ENCODE measurements at regions not wholly inside any gene's neighbourhood (a gene's known extent, or its start where the extent isn't known, plus 50 kb on each side); places are given as distances from the start of the nearest gene placed in this dataset.

- intact Hi-C loops (cut with DNase I; ENCODE audit: low total_unique reads) = no loop called here
- WGBS, 2 donors = 73 to 78% methylated on average over 6 of the region's 6 CpGs
- H3K36me3 ChIP-seq (ENCODE audit: low read depth, missing control alignments) = no peaks in the 10 kb centered on the region
These were observed 226.3 kb upstream of the GULP1 start for GRCh38 chr2:188065386-188065785.

GRCh38 chr2:188068093-188068492, 223.6 kb upstream of the GULP1 start:
- no peaks in the 10 kb centered on the region for H3K4me1 ChIP-seq
- WGBS, 2 donors = 76 to 78% methylated on average over 5 of the region's 5 CpGs
- no peaks in the 10 kb centered on the region for H3K36me3 ChIP-seq (ENCODE audit: low read depth, missing control alignments)
- H3K9me3 ChIP-seq = no peaks in the 10 kb centered on the region
- TF ChIP-seq POLR2A (IDR thresholded peaks at IDR 0.05) (no peak), CTCF (IDR thresholded peaks at IDR 0.05) (no peak)
- H3K4me3 ChIP-seq = no peak overlapping the region
- DNase-seq = no peak
- H3K27me3 ChIP-seq = no peaks in the 10 kb centered on the region
- no peak overlapping the region for H3K27ac ChIP-seq
- intact Hi-C loops (cut with DNase I; ENCODE audit: low total_unique reads) = no loop called here

More at GRCh38 chr2:188065386-188065785, 226.3 kb upstream of the GULP1 start:
- TF ChIP-seq POLR2A (IDR thresholded peaks at IDR 0.05) (no peak), CTCF (IDR thresholded peaks at IDR 0.05) (no peak)
- no peak overlapping the region for H3K27ac ChIP-seq
- no peaks in the 10 kb centered on the region for H3K9me3 ChIP-seq
- H3K27me3 ChIP-seq = no peaks in the 10 kb centered on the region
- H3K4me3 ChIP-seq = no peak overlapping the region
- H3K4me1 ChIP-seq = no peaks in the 10 kb centered on the region
- DNase-seq = no peak

GRCh38 chr2:188076149-188077056, 215.3 kb upstream of the GULP1 start:
- Histone ChIP-seq H3K27me3 (no peaks in the 10 kb centered on the region), H3K27ac (no peak overlapping the region), H3K9me3 (no peaks in the 10 kb centered on the region), H3K4me1 (no peaks in the 10 kb centered on the region), H3K36me3 (ENCODE audit: low read depth, missing control alignments) (no peaks in the 10 kb centered on the region), H3K4me3 (no peak overlapping the region)
- TF ChIP-seq POLR2A (IDR thresholded peaks at IDR 0.05) = no peak
- TF ChIP-seq CTCF (IDR thresholded peaks at IDR 0.05) = no peak
- DNase-seq = no peak
- intact Hi-C loops (cut with DNase I; ENCODE audit: low total_unique reads) = no loop called here
- WGBS, 2 donors = 83 to 89% methylated on average over 2 of the region's 2 CpGs

GRCh38 chr2:188077757-188078156, 213.9 kb upstream of the GULP1 start:
- intact Hi-C loops (cut with DNase I; ENCODE audit: low total_unique reads) = no loop called here

More at GRCh38 chr2:188077757-188078156, 213.9 kb upstream of the GULP1 start:
- H3K27me3 ChIP-seq = no peaks in the 10 kb centered on the region
- H3K36me3 ChIP-seq (ENCODE audit: low read depth, missing control alignments) = no peaks in the 10 kb centered on the region
- no peaks in the 10 kb centered on the region for H3K4me1 ChIP-seq
- TF ChIP-seq CTCF (IDR thresholded peaks at IDR 0.05) = no peak
- TF ChIP-seq POLR2A (IDR thresholded peaks at IDR 0.05) = no peak
- H3K4me3 ChIP-seq = no peak overlapping the region
- no peak overlapping the region for H3K27ac ChIP-seq
- no peaks in the 10 kb centered on the region for H3K9me3 ChIP-seq
- DNase-seq = no peak

All from testis (tissue), 2 donors.